Ovary (tissue), 7 donors: ENCODE measurements at regions not wholly inside any gene's neighbourhood (a gene's known extent, or its start where the extent isn't known, plus 50 kb on each side); places are given as distances from the start of the nearest gene placed in this dataset.
"Not testable (repeated sequence)": the region's sequence is repeated elsewhere in the genome, so short reads cannot be mapped to it uniquely, and the experiment has no call there.

Source experiments
- DNase-seq, 5 donors: peaks; one replicate each; pipeline ENCODE4 v3.0.0-alpha.2; 2019 to 2020
- H3K27ac ChIP-seq, 2 donors: fragments of 200-600 bp; one replicate each; pipeline versions ENCODE4 v1.5.1 to v1.8.0; 2019 to 2022
- H3K27me3 ChIP-seq: fragments of 200-600 bp; one replicate; pipeline ENCODE4 v1.8.0; 2022
- H3K36me3 ChIP-seq: fragments of 200-600 bp; sonication (generic); one replicate; pipeline ENCODE4 v1.5.1; 2019
- H3K4me1 ChIP-seq: one replicate; pipeline ENCODE4 v1.8.1; 2013; ENCODE audit warnings: mild to moderate bottlenecking, moderate library complexity; ENCODE audit not compliant: insufficient read depth
- H3K4me3 ChIP-seq: fragments of 200-600 bp; sonication (generic); one replicate; pipeline ENCODE4 v1.5.1; 2017
- H3K9me3 ChIP-seq, 2 donors: fragments of 200-600 bp in 1 of 2; sonication (generic) in 1 of 2; one replicate each; pipeline versions ENCODE4 v1.5.1 to v1.8.1; 2013 to 2019; ENCODE audit warnings: mild to moderate bottlenecking in 1 of 2, moderate library complexity in 1 of 2
- CTCF ChIP-seq, 3 donors: fragments of 450-650 bp in 2 of 3; fragments of 200-600 bp in 1 of 3; IDR thresholded peaks; one replicate each; pipeline versions ENCODE4 v1.5.1 to v1.8.0; 2016 to 2022; ENCODE audit warnings: antibody characterized with exemption in 3 of 3, mild to moderate bottlenecking in 1 of 3
- EP300 ChIP-seq: sonication (generic); formaldehyde crosslinking; IDR thresholded peaks from one replicate; pipeline ENCODE4 v1.6.1; 2017; ENCODE audit warnings: antibody characterized with exemption
- POLR2A ChIP-seq: fragments of 450-650 bp; IDR thresholded peaks from one replicate; pipeline ENCODE4 v1.6.1; 2017; ENCODE audit warnings: antibody characterized with exemption, mild to moderate bottlenecking, moderate library complexity
- WGBS, 3 donors: extraction: QIAGEN DNeasy Blood & Tissue Kit in 1 of 3; methylation state at CpG; one replicate each; pipeline versions ENCODE4 v1.1.5 to v1.1.7; 2013 to 2017; 5-methylcytosine and 5-hydroxymethylcytosine counted together
- intact Hi-C, 4 donors: fragments of 100-400 bp; cut with DNase I; formaldehyde crosslinking; loops; one replicate each; pipeline versions ENCODE4 v1.11.0 to v1.15.1; 2022 to 2023
- donor health status: DM: no; HTN: no; CAD: no; lungs with moderate emphysema.
- donor health status: DM: no; HTN: no; CAD: no.
- donor health status: Bipolar disorder and iron deficiency.
- donor health status: DM: no; HTN: no; CAD: no.
- donor health status: DM: yes; HTN: yes; CAD: no.

- Histone ChIP-seq H3K36me3 (no peaks in the 10 kb centered on the region), H3K4me3 (no peak overlapping the region), H3K9me3 (no peaks in the 10 kb centered on the region), H3K4me1 (no peaks in the 10 kb centered on the region), H3K27ac (no peak overlapping the region), H3K27me3 (no peaks in the 10 kb centered on the region)
- 88 to 91% (median 90%) methylated on average over 4 of the region's 4 CpGs for WGBS, 3 donors
- intact Hi-C loops, result no loop called here
- no peak for DNase-seq
- TF ChIP-seq EP300 (no peak), POLR2A (no peak), CTCF (IDR thresholded peaks at IDR 0.05) (no peak)
Measured at GRCh38 chr1:224554620-224555259, 61.4 kb upstream of the CNIH3 start.

- TF ChIP-seq CTCF (IDR thresholded peaks at IDR 0.05) (no peak), EP300 (no peak), POLR2A (no peak)
- H3K9me3 ChIP-seq, result no peaks in the 10 kb centered on the region
- no peak overlapping the region for H3K4me3 ChIP-seq
- H3K4me1 ChIP-seq, result no peaks in the 10 kb centered on the region
- H3K36me3 ChIP-seq, result no peaks in the 10 kb centered on the region
- no peak overlapping the region for H3K27ac ChIP-seq
- 63 to 69% (median 66%) methylated on average over 3 of the region's 3 CpGs for WGBS, 3 donors
- no peaks in the 10 kb centered on the region for H3K27me3 ChIP-seq
- intact Hi-C loops, result no loop called here
- no peak for DNase-seq
Measured at GRCh38 chr1:224558904-224559303, 57.2 kb upstream of the CNIH3 start.

- no peaks in the 10 kb centered on the region for H3K27me3 ChIP-seq
- TF ChIP-seq EP300 (no peak), POLR2A (no peak), CTCF (IDR thresholded peaks at IDR 0.05) (no peak)
- intact Hi-C loops, result no loop called here
- H3K4me1 ChIP-seq, result no peaks in the 10 kb centered on the region
- no peaks in the 10 kb centered on the region for H3K36me3 ChIP-seq
- WGBS, 3 donors, result 97% methylated on average over 5 of the region's 5 CpGs
- H3K4me3 ChIP-seq, result no peak overlapping the region
- no peak for DNase-seq
- no peak overlapping the region for H3K27ac ChIP-seq
- no peaks in the 10 kb centered on the region for H3K9me3 ChIP-seq
Measured at GRCh38 chr1:224559981-224560728, 56.0 kb upstream of the CNIH3 start.

- H3K27me3 ChIP-seq, DNase-seq, H3K36me3 ChIP-seq, H3K4me1 ChIP-seq, intact Hi-C loops, H3K4me3 ChIP-seq, H3K9me3 ChIP-seq, H3K27ac ChIP-seq: not testable (repeated sequence)
Measured at GRCh38 chr1:224562881-224563280, 53.2 kb upstream of the CNIH3 start.

- DNase-seq, result no peak
- Histone ChIP-seq H3K27ac (no peak overlapping the region), H3K4me3 (no peak overlapping the region), H3K4me1 (no peaks in the 10 kb centered on the region), H3K36me3 (no peaks in the 10 kb centered on the region), H3K27me3 (no peaks in the 10 kb centered on the region), H3K9me3 (no peaks in the 10 kb centered on the region)
- WGBS, 3 donors, result 48 to 61% (median 59%) methylated on average over 1 of the region's 1 CpG
- TF ChIP-seq EP300 (no peak), CTCF (IDR thresholded peaks at IDR 0.05) (no peak), POLR2A (no peak)
- intact Hi-C loops, result no loop called here
Measured at GRCh38 chr1:224563666-224564065, 52.5 kb upstream of the CNIH3 start.
